GM12872 (cell line): ENCODE measurements at regions not wholly inside any gene's neighbourhood (a gene's known extent, or its start where the extent isn't known, plus 50 kb on each side); places are given as distances from the start of the nearest gene placed in this dataset.

Experiments
- TF ChIP-seq, protein P1 (sequence below): IDR thresholded peaks from 3 replicates; pipeline ENCODE4 v1.5.1; 2011; ENCODE audit warnings: low read depth, mild to moderate bottlenecking, low read length, moderate library complexity; ENCODE audit not compliant: insufficient read depth

DNA sequence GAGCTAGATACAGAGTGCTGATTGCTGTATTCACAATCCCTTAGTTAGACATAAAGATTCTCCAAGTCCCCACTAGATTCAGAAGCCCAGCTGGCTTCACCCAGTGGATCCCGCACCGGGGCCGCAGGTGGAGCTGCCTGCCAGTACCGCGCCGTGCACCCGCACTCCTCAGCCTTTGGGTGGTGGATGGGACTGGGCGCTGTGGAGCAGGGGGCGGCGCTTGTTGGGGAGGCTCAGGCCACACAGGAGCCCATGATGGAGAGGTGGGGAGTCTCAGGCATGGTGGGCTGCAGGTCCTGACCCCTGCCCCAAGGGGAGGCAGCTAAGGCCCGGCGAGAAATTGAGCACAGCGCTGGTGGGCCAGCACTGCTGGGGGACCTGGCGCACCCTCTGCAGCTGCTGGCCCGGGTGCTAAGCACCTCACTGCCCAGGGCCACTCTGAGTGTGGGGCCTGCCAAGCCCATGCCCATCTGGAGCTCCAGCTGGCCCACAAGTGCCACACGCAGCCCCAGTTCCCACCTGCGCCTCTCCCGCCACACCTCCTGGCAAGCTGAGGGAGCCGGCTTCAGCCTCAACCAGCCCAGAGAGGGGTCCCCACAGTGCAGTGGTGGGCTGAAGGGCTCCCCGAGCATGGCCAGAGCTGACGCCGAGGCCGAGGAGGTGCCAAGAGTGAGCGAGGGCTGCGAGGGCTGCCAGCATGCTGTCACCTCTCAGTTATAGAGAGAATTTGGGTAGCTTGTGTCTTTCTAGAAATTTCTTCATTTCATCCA is 417.6 kb downstream of the METTL15 start:
- TF ChIP-seq, protein P1, sequence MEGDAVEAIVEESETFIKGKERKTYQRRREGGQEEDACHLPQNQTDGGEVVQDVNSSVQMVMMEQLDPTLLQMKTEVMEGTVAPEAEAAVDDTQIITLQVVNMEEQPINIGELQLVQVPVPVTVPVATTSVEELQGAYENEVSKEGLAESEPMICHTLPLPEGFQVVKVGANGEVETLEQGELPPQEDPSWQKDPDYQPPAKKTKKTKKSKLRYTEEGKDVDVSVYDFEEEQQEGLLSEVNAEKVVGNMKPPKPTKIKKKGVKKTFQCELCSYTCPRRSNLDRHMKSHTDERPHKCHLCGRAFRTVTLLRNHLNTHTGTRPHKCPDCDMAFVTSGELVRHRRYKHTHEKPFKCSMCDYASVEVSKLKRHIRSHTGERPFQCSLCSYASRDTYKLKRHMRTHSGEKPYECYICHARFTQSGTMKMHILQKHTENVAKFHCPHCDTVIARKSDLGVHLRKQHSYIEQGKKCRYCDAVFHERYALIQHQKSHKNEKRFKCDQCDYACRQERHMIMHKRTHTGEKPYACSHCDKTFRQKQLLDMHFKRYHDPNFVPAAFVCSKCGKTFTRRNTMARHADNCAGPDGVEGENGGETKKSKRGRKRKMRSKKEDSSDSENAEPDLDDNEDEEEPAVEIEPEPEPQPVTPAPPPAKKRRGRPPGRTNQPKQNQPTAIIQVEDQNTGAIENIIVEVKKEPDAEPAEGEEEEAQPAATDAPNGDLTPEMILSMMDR: no peak

DNA sequence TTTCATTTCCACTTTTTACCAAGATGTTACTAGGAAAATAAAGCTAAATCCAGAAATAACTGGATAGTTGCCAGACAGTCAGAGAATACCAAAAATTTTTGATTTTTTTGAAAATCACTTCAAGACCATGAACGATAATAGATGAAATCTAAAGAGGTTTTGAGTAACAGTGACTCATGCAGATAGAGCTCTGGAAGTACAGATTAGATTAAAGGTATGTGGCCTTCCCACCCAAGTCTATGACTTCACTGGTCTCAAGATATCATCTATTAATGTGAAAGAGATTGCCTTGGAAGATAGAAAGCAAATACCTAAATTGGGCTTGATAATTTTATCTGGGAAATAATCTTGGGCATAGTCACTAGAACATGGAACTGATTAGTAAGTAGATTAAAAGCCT is 415.9 kb downstream of the METTL15 start:
- TF ChIP-seq, protein P1: no peak

DNA sequence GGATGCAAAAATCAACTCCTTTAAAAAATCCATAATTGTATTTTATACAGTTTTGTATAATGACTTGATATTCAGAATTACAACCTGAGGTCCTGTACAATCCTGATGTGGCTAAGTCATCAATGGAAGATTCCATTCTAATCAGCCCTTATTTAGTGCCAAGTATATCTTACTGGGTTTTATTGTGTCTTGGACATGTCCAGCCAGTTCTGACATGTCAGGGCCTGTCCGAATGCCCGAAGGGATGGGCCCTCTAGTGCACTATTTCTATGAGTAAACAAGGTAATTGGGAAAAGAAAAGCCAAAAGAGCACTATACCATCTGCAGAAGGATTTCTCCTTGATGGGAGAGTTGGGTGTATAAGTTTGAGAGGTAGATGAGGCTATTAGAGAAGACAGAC is 412.9 kb downstream of the METTL15 start:
- TF ChIP-seq, protein P1: no peak

DNA sequence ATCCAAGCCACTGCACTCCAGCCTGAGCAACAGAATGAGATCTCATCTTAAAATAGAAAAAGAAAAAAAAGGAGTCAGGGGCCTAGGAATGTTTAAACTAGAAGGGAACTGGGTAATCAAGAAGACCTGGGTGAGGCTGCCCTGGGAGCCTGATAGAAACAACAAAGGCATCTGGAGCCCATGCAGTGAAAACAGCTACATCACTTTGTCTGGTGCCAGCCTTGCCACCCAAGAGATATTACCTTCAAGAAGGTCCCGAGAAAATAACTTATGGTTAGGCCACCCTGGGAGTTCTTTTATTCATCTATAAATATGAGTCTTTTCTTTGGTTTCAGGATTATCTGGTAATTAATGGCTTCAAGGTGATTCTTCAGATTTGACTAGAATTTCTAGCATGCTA is 412.1 kb downstream of the METTL15 start:
- TF ChIP-seq, protein P1: no peak

DNA sequence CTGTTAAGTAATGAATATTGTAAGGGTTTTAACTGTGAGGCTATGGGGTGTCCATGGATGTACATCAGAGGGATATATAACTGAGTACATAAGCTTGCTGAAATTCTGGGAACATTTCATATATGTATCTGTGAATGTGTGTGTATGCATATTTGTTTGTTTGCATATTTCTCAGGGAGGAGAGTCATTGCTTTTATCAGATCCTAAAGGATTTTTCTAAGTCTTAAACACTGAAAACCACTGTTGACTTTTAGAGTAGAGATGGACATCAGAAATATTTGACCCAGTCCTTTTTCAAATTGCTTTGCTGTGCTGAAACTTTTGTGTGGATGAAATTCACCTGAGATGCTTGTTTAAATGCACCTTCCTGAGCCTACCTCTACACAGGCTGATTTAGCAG is 410.6 kb downstream of the METTL15 start:
- TF ChIP-seq, protein P1: no peak

DNA sequence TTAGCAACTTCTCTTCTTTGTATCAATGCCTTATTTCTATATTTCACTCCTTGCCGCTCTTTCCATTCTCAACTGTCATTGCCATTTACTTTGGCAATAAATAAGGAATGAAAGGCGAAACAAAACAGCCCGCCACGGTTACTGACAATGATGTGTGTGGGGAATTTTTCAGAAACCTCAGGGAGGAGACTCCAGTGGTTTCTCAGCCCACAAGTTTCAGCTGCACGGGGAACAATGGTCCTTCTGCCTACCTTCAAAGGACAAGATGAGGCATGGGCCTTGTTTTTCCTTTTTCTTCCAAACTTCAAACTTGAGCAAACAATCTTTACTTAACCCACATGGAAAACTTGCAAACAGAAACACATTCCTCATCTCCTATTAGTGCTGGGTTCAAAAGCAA is 409.4 kb downstream of the METTL15 start:
- TF ChIP-seq, protein P1: no peak

DNA sequence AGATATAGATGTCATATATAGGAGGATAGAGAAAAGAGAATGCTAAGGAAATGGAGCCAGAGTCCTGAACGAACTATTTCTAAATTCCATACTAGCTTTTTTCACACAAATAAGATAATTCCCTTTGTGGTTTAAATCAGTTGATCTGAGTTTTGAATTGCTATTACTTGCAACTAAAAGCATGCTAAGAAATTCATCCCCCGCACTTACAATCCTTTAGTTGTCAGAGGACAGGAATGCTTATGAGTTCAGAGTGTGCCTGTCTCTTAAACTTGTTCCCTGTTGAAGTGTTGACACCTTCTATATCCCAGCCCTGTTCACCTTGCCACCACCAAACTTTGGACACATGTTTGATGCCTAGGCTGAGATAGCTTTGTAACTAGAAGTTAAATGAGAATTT is 406.2 kb downstream of the METTL15 start:
- TF ChIP-seq, protein P1: no peak
